Stimulated activated CD4-positive, alpha-beta T cell treated with anti-CD3 and anti-CD28 coated beads, Interleukin-4, amount 100 ng/mL, for 1 hour (primary cell): ENCODE measurements at regions not wholly inside any gene's neighbourhood (a gene's known extent, or its start where the extent isn't known, plus 50 kb on each side); places are given as distances from the start of the nearest gene placed in this dataset.
A peak's percentile ranks its signal among the peaks of the same experiment; 100 is the strongest.

ENCODE experiments used
- DNase-seq: peaks from one replicate; pipeline ENCODE4 v3.0.0-alpha.2; 2020

- no peak for DNase-seq
Observed at GRCh38 chr5:56508249-56508648, 275.1 kb upstream of the ANKRD55 start.

GRCh38 chr5:56507351-56507930, 274.3 kb upstream of the ANKRD55 start:
- DNase-seq: no peak

GRCh38 chr5:56506211-56506965, 273.3 kb upstream of the ANKRD55 start:
- no peak for DNase-seq

GRCh38 chr5:56503929-56504328, 270.8 kb upstream of the ANKRD55 start:
- no peak for DNase-seq

DNA sequence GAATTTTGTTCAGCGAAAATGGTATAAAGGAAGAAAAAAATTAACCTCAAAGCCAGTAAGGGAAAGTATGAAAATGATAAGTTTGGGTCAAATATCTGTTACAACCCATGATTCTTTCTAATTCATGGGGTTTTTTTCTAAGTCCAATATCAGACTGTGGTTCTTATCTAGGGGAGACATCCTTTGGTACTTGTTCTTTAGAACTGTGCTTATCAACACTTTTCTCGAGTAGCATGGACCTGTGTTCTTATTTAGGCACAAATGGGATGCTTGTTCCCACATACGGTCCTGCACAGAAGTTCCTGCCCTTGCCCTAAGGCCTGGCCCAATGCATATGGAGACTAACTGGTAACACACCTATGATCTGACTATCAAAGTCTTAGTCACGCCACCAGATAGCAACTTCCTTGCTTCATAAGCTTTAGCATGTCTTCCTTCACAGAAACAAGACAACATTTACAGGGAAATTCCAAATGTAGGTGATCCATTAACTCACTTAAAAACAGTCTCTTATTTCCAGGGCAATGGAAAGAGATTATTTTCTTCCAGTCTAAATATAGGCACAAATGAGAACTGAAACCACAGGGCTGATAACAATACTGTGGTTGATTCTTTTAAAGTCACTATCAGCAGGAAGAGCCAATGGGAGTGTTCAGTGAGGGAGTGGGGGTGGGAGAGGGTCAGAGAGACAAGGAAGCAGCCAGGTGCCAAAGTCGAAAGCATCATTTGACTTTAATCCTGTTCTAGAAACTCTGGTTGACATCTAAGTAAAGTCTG, 268.8 kb upstream of the ANKRD55 start:
- DNase-seq: no peak

DNA sequence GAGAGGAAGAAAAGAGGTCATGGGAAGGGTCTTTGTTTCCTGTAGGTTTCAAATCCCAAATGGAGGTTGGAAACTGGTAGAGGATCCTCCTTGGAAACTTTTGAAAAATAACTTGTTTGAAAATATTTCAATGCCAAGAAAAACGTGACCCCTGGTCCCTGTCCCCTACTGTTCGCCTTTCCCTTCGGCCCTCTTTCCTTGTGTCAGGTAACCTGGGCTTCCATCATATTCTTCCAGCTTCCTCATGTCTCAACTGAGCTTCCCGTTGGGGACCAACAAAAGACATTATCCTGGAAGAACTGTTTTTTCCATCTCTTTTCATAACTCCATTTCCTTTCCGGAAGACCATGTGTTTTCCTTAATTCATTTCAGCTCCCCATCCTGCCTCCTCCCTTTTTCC, 266.8 kb upstream of the ANKRD55 start:
- DNase-seq: no peak

DNA sequence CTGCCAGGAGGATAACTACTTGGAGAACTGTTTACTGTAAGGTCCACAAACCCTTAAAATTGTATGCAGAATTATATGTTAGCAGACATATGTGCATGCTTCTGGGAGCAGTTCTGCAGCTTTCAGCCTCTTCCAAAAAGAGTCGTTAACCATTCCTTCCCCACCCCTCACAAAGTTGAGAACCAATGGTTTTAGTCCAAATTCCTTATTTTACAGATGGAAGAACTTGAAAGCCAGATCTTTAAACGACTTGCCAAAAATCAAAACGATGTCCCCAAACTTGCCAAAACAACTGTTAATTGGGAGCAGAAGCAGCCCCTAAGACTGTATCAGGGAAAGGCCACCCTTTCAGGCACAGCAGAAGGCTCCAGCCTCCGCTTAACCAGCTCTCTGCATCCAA, 266.4 kb upstream of the ANKRD55 start:
- no peak for DNase-seq

- no peak for DNase-seq
Observed at GRCh38 chr5:56498759-56499395, 265.7 kb upstream of the ANKRD55 start.

- no peak for DNase-seq
Observed at GRCh38 chr5:56496581-56497063, 263.5 kb upstream of the ANKRD55 start.

GRCh38 chr5:56494300-56494731, 261.2 kb upstream of the ANKRD55 start:
- DNase-seq: no peak

GRCh38 chr5:56493766-56494165, 260.6 kb upstream of the ANKRD55 start:
- no peak for DNase-seq

DNA sequence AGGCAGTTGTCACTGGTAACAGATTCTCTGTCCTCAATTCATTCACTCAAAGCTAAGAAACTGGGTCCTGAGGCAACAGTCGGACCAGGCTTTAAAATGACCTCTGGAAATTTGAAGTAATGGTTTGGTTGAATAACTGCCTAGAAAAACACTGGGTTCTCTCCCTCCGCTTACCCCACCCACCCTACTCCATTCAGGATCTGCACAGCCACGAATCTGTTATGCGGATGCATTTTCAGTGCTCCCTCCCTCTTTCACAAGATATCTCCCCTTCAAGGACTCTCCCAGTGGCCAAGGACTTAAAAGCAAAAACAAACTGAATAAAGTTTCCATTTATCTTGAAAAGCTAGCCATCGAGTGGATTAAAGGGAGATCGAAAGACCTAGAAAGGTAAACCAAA, 260.2 kb upstream of the ANKRD55 start:
- DNase-seq: no peak

GRCh38 chr5:56492812-56493211, 259.7 kb upstream of the ANKRD55 start:
- DNase-seq: no peak

GRCh38 chr5:56490971-56491468, 257.9 kb upstream of the ANKRD55 start:
- DNase-seq: peak; percentile 63

- no peak for DNase-seq
Observed at GRCh38 chr5:56489272-56489671, 256.1 kb upstream of the ANKRD55 start.

GRCh38 chr5:56487528-56488115, 254.5 kb upstream of the ANKRD55 start:
- DNase-seq: no peak

DNA sequence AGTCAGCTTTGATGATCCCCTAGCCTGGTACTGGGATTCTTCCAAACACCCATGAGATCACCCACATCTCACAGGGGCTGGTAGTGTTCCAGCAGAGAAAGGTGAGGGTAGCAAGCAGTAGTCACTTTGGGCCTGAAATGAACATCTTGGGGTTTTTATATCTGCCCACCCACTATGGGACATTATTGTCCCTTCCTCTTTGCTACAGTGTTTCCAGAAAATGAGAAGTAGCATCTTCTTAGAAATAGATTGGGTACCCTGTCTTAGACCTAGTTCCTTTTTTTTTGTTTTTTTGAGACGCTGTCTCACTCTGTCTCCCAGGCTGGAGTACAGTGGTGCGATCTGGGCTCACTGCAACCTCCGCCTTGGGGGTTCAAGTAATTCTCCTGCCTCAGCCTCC, 249.2 kb upstream of the ANKRD55 start:
- no peak for DNase-seq

DNA sequence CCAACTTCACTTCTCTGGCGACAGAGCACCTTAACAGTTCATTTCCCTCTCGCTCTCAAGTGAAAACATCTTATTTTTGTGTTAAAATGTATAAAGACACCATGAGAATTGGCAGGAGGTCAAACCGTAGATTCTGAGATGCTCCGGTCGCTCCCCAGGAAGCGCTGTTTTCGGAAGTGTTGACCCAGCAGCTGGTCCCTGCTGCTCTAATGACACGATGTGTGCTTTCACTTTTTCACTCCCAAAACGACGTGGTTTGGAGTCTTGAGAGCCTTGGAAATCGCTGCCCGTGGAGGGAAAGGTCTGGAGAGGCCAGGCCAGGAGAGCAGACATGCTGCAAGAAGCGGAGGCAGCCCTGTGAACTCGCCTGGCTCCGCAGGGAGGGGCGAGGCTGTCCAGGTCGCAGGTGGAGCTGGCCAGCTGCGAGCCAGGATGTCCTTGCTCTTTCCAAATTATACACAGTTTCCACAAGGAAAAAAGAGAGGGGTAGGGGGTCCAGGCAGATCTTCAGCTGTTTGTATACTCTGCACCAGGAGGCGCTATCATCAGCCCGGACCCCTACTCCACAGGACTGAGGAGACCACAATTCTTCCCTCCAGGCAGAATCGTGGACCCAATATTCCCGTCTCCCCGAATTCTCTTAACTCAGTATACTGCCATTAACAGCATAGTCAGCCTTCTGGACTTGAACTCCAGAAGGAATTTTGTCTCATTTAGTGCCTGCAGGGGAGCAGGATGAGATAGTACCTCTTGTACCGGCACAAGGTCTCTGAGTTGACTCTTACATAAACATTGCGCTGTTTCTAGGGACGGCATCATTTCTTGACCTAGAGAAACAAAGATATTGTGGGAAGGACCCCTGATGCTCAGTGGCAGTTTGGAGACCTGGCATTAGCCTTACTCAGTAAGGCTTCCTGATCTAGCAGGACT, 248.6 kb upstream of the ANKRD55 start:
- peak; percentile 13 for DNase-seq

GRCh38 chr5:56480705-56481427, 247.7 kb upstream of the ANKRD55 start:
- peak; percentile 31 for DNase-seq

- DNase-seq: no peak
Observed at GRCh38 chr5:56480078-56480704, 247.1 kb upstream of the ANKRD55 start.
